ENCODE measurements at regions not wholly inside any gene's neighbourhood (a gene's known extent, or its start where the extent isn't known, plus 50 kb on each side); places are given as distances from the start of the nearest gene placed in this dataset.

DNA sequence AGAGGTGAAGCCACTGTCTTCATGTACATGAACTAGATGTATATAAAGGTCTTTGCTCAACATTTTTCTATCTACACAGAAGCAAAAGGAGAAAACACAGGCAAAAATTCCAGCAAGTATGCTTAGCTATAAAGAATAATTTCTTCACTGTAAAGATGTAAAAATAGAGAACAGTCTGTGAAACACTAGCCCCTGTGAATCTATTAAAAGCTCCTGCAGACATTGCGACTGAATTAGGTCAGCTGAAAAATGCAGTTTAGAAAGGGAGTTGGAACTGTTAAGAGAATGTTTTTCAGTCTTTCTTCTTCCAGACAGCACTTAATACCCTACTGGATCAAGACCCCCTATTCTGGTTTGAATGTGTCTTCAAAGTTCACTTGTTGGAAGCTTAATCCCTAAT, 291.5 kb downstream of the KBTBD8 start:
- no peak overlapping the region for H3K9ac ChIP-seq (ENCODE audit: low read length)
- H3K27ac ChIP-seq (ENCODE audit: low read length) = no peak overlapping the region
- no peak for TF ChIP-seq EZH2 (optimal IDR thresholded peaks at IDR 0.05; ENCODE audit: low read depth, low read length)
- TF ChIP-seq, protein P1, sequence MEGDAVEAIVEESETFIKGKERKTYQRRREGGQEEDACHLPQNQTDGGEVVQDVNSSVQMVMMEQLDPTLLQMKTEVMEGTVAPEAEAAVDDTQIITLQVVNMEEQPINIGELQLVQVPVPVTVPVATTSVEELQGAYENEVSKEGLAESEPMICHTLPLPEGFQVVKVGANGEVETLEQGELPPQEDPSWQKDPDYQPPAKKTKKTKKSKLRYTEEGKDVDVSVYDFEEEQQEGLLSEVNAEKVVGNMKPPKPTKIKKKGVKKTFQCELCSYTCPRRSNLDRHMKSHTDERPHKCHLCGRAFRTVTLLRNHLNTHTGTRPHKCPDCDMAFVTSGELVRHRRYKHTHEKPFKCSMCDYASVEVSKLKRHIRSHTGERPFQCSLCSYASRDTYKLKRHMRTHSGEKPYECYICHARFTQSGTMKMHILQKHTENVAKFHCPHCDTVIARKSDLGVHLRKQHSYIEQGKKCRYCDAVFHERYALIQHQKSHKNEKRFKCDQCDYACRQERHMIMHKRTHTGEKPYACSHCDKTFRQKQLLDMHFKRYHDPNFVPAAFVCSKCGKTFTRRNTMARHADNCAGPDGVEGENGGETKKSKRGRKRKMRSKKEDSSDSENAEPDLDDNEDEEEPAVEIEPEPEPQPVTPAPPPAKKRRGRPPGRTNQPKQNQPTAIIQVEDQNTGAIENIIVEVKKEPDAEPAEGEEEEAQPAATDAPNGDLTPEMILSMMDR (IDR thresholded peaks at IDR 0.05; ENCODE audit: low read length) = no peak
- no peak for TF ChIP-seq EZH2phosphoT487 (IDR thresholded peaks at IDR 0.05; ENCODE audit: low read length)
- no peaks in the 10 kb centered on the region for H3K4me1 ChIP-seq (ENCODE audit: low read length)
- DNase-seq = no peak
- no peaks in the 10 kb centered on the region for H3K36me3 ChIP-seq (replicated peaks; ENCODE audit: insufficient read depth, low read length)
- no peaks in the 10 kb centered on the region for H3K79me2 ChIP-seq (ENCODE audit: low read length)
- no peaks in the 10 kb centered on the region for H4K20me1 ChIP-seq (ENCODE audit: insufficient read depth, low read length)
- H3F3A ChIP-seq (ENCODE audit: insufficient read depth, low read length) = no peaks in the 10 kb centered on the region
- no peak overlapping the region for H3K4me3 ChIP-seq (ENCODE audit: low read length)
- H3K9me3 ChIP-seq (replicated peaks; ENCODE audit: insufficient read depth, low read length) = no peaks in the 10 kb centered on the region
- no peaks in the 10 kb centered on the region for H3K9me2 ChIP-seq (replicated peaks; ENCODE audit: insufficient read depth, low read length)
- H3K4me2 ChIP-seq (ENCODE audit: low read depth, low read length) = no peak overlapping the region
- H2AFZ ChIP-seq (ENCODE audit: low read length) = no peak overlapping the region
- H3K27me3 ChIP-seq (replicated peaks; ENCODE audit: insufficient read depth, low read length) = no peaks in the 10 kb centered on the region

DNA sequence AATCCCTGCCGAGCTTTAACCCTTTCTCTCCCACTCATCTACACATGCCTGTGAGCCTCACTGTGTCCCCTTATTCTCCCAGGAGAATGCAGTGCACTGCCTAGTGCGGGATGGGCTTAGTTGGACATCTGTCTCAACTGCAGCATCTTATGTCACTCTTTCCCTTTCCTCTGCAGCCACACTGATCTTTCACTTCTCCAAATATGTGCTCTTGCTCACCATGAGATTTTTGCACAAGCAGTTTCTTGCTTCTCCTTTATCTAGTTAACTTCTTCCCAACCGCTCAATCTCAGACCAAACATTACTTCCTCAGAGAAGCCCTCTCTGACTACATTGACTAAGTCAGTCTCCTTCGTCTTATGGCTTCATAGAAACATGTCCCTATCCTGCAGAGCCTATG, 292.3 kb downstream of the KBTBD8 start:
- Histone ChIP-seq H2AFZ (ENCODE audit: low read length) (no peak overlapping the region), H3K9me3 (replicated peaks; ENCODE audit: insufficient read depth, low read length) (no peaks in the 10 kb centered on the region), H3K4me2 (ENCODE audit: low read depth, low read length) (no peak overlapping the region), H3K36me3 (replicated peaks; ENCODE audit: insufficient read depth, low read length) (no peaks in the 10 kb centered on the region), H3K27ac (ENCODE audit: low read length) (no peak overlapping the region), H3F3A (ENCODE audit: insufficient read depth, low read length) (no peaks in the 10 kb centered on the region), H3K4me1 (ENCODE audit: low read length) (no peaks in the 10 kb centered on the region), H3K27me3 (replicated peaks; ENCODE audit: insufficient read depth, low read length) (no peaks in the 10 kb centered on the region), H3K9ac (ENCODE audit: low read length) (no peak overlapping the region), H3K4me3 (ENCODE audit: low read length) (no peak overlapping the region), H3K79me2 (ENCODE audit: low read length) (no peaks in the 10 kb centered on the region), H3K9me2 (replicated peaks; ENCODE audit: insufficient read depth, low read length) (no peaks in the 10 kb centered on the region), H4K20me1 (ENCODE audit: insufficient read depth, low read length) (no peaks in the 10 kb centered on the region)
- no peak for DNase-seq
- TF ChIP-seq EZH2phosphoT487 (IDR thresholded peaks at IDR 0.05; ENCODE audit: low read length) (no peak), EZH2 (optimal IDR thresholded peaks at IDR 0.05; ENCODE audit: low read depth, low read length) (no peak)
- TF ChIP-seq, protein P1 (IDR thresholded peaks at IDR 0.05; ENCODE audit: low read length) = no peak

DNA sequence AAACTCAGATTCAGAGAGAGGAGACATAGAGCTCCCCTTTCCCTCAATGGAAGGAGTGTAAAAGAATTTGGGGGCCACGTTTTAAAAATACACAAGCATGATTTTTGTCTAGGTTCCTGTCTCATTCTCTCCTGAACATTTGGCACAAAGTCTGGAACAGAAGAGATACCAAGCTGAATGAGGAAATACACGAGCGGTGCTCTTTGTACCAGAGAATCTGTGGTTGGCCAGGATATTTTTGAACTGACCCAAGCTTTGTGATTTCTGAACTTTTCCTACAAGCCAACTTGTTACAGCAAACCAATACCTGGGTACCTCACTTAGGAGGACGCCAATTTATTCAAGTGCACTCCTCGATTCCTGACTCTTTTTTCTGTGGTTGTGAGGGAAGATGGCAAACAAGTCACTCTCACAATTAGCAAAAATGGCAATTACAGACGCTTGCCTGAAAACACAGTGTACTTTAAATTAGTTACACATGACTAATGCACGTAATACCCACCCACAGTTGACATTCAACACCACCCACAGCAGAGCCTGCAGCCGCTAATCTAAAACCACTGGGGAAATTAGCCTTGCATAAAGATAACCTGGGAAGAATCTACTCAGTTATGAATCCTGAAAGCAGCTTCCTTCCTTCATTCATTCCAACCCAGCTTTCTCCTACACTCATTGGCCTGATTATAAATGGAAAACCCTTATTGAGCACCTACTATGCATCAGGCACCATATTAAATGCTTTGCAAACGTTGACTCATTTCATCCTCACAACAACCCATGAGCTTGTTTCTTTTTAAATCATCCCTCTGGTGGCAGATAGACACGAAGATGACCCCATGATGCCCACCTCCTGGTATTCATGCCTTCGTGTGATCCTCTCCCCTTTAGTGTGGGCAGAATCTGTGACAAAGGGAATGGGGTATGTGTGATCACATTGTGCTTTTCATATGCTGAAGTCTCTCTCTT, 293.5 kb downstream of the KBTBD8 start:
- H3K4me2 ChIP-seq (ENCODE audit: low read depth, low read length) = no peak overlapping the region

More for the DNA sequence above, 293.5 kb downstream of the KBTBD8 start:
- Histone ChIP-seq H3K4me3 (ENCODE audit: low read length) (no peak overlapping the region), H3K79me2 (ENCODE audit: low read length) (no peaks in the 10 kb centered on the region), H3K9ac (ENCODE audit: low read length) (no peak overlapping the region), H4K20me1 (ENCODE audit: insufficient read depth, low read length) (no peaks in the 10 kb centered on the region), H3K9me2 (replicated peaks; ENCODE audit: insufficient read depth, low read length) (no peaks in the 10 kb centered on the region), H3K9me3 (replicated peaks; ENCODE audit: insufficient read depth, low read length) (no peaks in the 10 kb centered on the region), H3K27ac (ENCODE audit: low read length) (no peak overlapping the region), H3F3A (ENCODE audit: insufficient read depth, low read length) (no peaks in the 10 kb centered on the region), H3K36me3 (replicated peaks; ENCODE audit: insufficient read depth, low read length) (no peaks in the 10 kb centered on the region), H3K27me3 (replicated peaks; ENCODE audit: insufficient read depth, low read length) (no peaks in the 10 kb centered on the region), H3K4me1 (ENCODE audit: low read length) (no peaks in the 10 kb centered on the region), H2AFZ (ENCODE audit: low read length) (no peak overlapping the region)
- TF ChIP-seq EZH2phosphoT487 (IDR thresholded peaks at IDR 0.05; ENCODE audit: low read length) (no peak), EZH2 (optimal IDR thresholded peaks at IDR 0.05; ENCODE audit: low read depth, low read length) (no peak)
- TF ChIP-seq, protein P1 (IDR thresholded peaks at IDR 0.05; ENCODE audit: low read length) = no peak
- DNase-seq = no peak

All from MM.1S (cell line).